HEK293 (cell line): ENCODE measurements at regions not wholly inside any gene's neighbourhood (a gene's known extent, or its start where the extent isn't known, plus 50 kb on each side); places are given as distances from the start of the nearest gene placed in this dataset.

ENCODE experiments used
- CTCF ChIA-PET: fragments of 350-600 bp; formaldehyde crosslinking; extraction: SDS; loops from one replicate; lab custom pipeline; 2021; ENCODE audit warnings: antibody characterized with exemption; lab: Yijun Ruan, JAX
- POLR2A ChIA-PET: fragments of 300-600 bp; formaldehyde crosslinking; extraction: SDS; loops from one replicate; lab custom pipeline; 2020; ENCODE audit warnings: antibody characterized with exemption, inconsistent platforms; lab: Yijun Ruan, JAX
- H3K27ac ChIP-seq: fragments of 200-500 bp; sonication (Bioruptor generic); 2 replicates; pipeline ENCODE4 v1.5.1; 2014; ENCODE audit warnings: low read depth, low read length, control low read depth, inconsistent platforms; ENCODE audit errors: extremely low read depth
- H3K36me3 ChIP-seq, 2 experiments: fragments of 200-500 bp in 1 of 2; sonication (Bioruptor generic) in 1 of 2; 1 replicate in 1 of 2; 2 replicates in 1 of 2; pipeline ENCODE4 v1.5.1; 2014 to 2017; ENCODE audit warnings: inconsistent platforms in 2 of 2, low read length in 2 of 2; ENCODE audit not compliant: control insufficient read depth in 2 of 2, insufficient read depth in 1 of 2
- H3K4me1 ChIP-seq: fragments of 200-500 bp; sonication (Bioruptor generic); 2 replicates; pipeline ENCODE4 v1.5.1; 2014; ENCODE audit warnings: mild to moderate bottlenecking, low read length, inconsistent platforms; ENCODE audit not compliant: control insufficient read depth, insufficient read depth
- H3K4me3 ChIP-seq: 2 replicates; pipeline ENCODE4 v1.5.1; 2011; ENCODE audit warnings: low read depth, mild to moderate bottlenecking, control low read depth, low read length, moderate library complexity
- H3K9me3 ChIP-seq: fragments of 200-500 bp; sonication (Bioruptor generic); 2 replicates; pipeline ENCODE4 v1.5.1; 2014; ENCODE audit warnings: low read depth, low read length, inconsistent platforms; ENCODE audit not compliant: control insufficient read depth, insufficient read depth
- BCL6B ChIP-seq: fragments of 450-650 bp; formaldehyde crosslinking; IDR thresholded peaks from 2 replicates; pipeline ENCODE4 v1.5.1; 2017; ENCODE audit warnings: missing biosample characterization, missing genetic modification characterization
- RBAK ChIP-seq: fragments of 450-650 bp; formaldehyde crosslinking; IDR thresholded peaks from 2 replicates; pipeline ENCODE4 v1.5.1; 2016; ENCODE audit warnings: missing biosample characterization, missing genetic modification characterization
- SALL2 ChIP-seq: fragments of 450-650 bp; formaldehyde crosslinking; IDR thresholded peaks from 2 replicates; pipeline ENCODE4 v1.5.0; 2017; ENCODE audit warnings: missing biosample characterization, mild to moderate bottlenecking, missing genetic modification characterization, borderline replicate concordance
- SCRT1 ChIP-seq: fragments of 450-650 bp; formaldehyde crosslinking; IDR thresholded peaks from 2 replicates; pipeline ENCODE4 v1.5.1; 2016; ENCODE audit warnings: missing biosample characterization, missing genetic modification characterization, borderline replicate concordance
- SP2 ChIP-seq: fragments of 450-650 bp; formaldehyde crosslinking; IDR thresholded peaks from 2 replicates; pipeline ENCODE4 v1.5.1; 2016; ENCODE audit warnings: missing biosample characterization, missing genetic modification characterization
- ZBTB20 ChIP-seq: fragments of 450-650 bp; formaldehyde crosslinking; IDR thresholded peaks from 2 replicates; pipeline ENCODE4 v1.5.1; 2016; ENCODE audit warnings: missing biosample characterization, missing genetic modification characterization
- ZBTB21 ChIP-seq: fragments of 450-650 bp; formaldehyde crosslinking; IDR thresholded peaks from 2 replicates; pipeline ENCODE4 v1.5.1; 2017; ENCODE audit warnings: missing biosample characterization, missing genetic modification characterization
- ZNF26 ChIP-seq: fragments of 450-650 bp; formaldehyde crosslinking; IDR thresholded peaks from 2 replicates; pipeline ENCODE4 v1.5.1; 2016; ENCODE audit warnings: missing biosample characterization, missing genetic modification characterization
- ZNF292 ChIP-seq: fragments of 450-650 bp; formaldehyde crosslinking; IDR thresholded peaks from 2 replicates; pipeline ENCODE4 v1.5.1; 2016; ENCODE audit warnings: low read depth, missing biosample characterization, missing genetic modification characterization, borderline replicate concordance
- ZNF473 ChIP-seq: fragments of 450-650 bp; formaldehyde crosslinking; IDR thresholded peaks from 2 replicates; pipeline ENCODE4 v1.5.1; 2017; ENCODE audit warnings: missing biosample characterization, missing genetic modification characterization
- ZNF548 ChIP-seq: fragments of 450-650 bp; formaldehyde crosslinking; IDR thresholded peaks from 2 replicates; pipeline ENCODE4 v1.5.1; 2016; ENCODE audit warnings: missing biosample characterization, missing genetic modification characterization
- ZNF596 ChIP-seq: fragments of 450-650 bp; IDR thresholded peaks from 2 replicates; pipeline ENCODE4 v1.5.0; 2018; ENCODE audit warnings: missing biosample characterization, mild to moderate bottlenecking, missing genetic modification characterization, moderate library complexity
- ZNF629 ChIP-seq: fragments of 450-650 bp; formaldehyde crosslinking; IDR thresholded peaks from 2 replicates; pipeline ENCODE4 v1.5.1; 2017; ENCODE audit warnings: missing biosample characterization, missing genetic modification characterization
- ZNF701 ChIP-seq: fragments of 450-650 bp; formaldehyde crosslinking; IDR thresholded peaks from 2 replicates; pipeline ENCODE4 v1.5.1; 2016; ENCODE audit warnings: missing biosample characterization, missing genetic modification characterization
- ZNF792 ChIP-seq: fragments of 450-650 bp; formaldehyde crosslinking; IDR thresholded peaks from 2 replicates; pipeline ENCODE4 v1.5.1; 2016; ENCODE audit warnings: missing biosample characterization, missing genetic modification characterization
- ZNF843 ChIP-seq: fragments of 450-650 bp; formaldehyde crosslinking; IDR thresholded peaks from 2 replicates; pipeline ENCODE4 v1.5.1; 2016; ENCODE audit warnings: missing biosample characterization, missing genetic modification characterization
- ZSCAN16 ChIP-seq: fragments of 450-650 bp; formaldehyde crosslinking; IDR thresholded peaks from 2 replicates; pipeline ENCODE4 v1.5.1; 2016; ENCODE audit warnings: missing biosample characterization, missing genetic modification characterization
- TF ChIP-seq, protein P1 (sequence below): fragments of 450-650 bp; formaldehyde crosslinking; conservative IDR thresholded peaks from 2 replicates; pipeline ENCODE4 v1.5.1; 2016; ENCODE audit warnings: low read depth, missing biosample characterization, missing genetic modification characterization
- TF ChIP-seq, protein P2 (sequence below): fragments of 450-650 bp; formaldehyde crosslinking; IDR thresholded peaks from 2 replicates; pipeline ENCODE4 v1.5.1; 2016; ENCODE audit warnings: missing biosample characterization, missing genetic modification characterization

DNA sequence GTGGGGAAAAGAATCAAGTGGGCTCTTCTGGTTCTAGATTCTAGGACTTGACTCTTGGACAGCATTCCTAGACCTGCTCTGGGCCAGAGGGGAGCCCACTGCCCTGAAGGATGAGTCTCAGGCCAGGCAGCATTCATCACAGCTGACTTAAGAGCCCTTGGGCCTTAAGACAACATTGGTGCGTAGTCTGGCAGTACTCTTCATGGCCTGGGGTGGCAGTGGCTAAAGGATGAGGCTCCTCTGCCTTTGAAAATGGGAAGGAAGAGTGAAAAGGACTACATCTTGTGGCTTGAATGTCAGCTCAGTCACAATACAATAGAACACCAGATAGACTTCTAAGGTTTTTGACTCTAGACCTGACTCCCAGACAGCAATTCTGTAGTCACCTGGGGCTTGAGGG is 1415.1 kb upstream of the PRMT6 start (continued):
- TF ChIP-seq, protein P1, sequence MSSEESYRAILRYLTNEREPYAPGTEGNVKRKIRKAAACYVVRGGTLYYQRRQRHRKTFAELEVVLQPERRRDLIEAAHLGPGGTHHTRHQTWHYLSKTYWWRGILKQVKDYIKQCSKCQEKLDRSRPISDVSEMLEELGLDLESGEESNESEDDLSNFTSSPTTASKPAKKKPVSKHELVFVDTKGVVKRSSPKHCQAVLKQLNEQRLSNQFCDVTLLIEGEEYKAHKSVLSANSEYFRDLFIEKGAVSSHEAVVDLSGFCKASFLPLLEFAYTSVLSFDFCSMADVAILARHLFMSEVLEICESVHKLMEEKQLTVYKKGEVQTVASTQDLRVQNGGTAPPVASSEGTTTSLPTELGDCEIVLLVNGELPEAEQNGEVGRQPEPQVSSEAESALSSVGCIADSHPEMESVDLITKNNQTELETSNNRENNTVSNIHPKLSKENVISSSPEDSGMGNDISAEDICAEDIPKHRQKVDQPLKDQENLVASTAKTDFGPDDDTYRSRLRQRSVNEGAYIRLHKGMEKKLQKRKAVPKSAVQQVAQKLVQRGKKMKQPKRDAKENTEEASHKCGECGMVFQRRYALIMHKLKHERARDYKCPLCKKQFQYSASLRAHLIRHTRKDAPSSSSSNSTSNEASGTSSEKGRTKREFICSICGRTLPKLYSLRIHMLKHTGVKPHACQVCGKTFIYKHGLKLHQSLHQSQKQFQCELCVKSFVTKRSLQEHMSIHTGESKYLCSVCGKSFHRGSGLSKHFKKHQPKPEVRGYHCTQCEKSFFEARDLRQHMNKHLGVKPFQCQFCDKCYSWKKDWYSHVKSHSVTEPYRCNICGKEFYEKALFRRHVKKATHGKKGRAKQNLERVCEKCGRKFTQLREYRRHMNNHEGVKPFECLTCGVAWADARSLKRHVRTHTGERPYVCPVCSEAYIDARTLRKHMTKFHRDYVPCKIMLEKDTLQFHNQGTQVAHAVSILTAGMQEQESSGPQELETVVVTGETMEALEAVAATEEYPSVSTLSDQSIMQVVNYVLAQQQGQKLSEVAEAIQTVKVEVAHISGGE (tag by site-specific recombination), result no peak
- TF ChIP-seq ZSCAN16 (tag by site-specific recombination) (no peak), ZNF843 (tag by site-specific recombination) (no peak), ZNF473 (no peak)

DNA sequence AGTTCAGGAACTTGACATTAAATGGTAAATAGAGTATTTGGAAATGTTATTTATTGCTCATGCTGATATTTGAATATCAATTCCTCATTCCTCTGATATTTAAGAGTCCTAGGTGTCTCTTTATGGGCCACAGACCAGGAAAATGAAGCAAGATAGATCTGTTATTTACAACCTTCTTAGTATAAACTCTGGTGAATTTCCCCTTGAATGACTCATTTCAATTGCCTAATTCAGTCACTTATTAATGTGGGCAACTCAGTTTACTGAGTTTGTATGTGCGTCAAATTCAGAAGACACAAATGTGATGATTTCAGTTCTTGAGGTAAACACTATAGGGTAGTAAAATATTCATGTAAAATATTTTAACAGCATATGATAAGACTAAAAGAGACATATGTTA is 1404.4 kb upstream of the PRMT6 start:
- Histone ChIP-seq H3K4me3 (no peak overlapping the region), H3K27ac (no peak overlapping the region), H3K36me3 (no peaks in the 10 kb centered on the region), H3K4me1 (no peaks in the 10 kb centered on the region), H3K9me3 (no peaks in the 10 kb centered on the region)
- ChIA-PET CTCF (interaction anchor here (0.7 kb wide), 1 partner anchor 141 kb away, joined by 4 read pairs; no protein-coding TSS in a partner anchor), POLR2A (no interaction called here)
- no peak for TF ChIP-seq ZNF629
- TF ChIP-seq, protein P2, sequence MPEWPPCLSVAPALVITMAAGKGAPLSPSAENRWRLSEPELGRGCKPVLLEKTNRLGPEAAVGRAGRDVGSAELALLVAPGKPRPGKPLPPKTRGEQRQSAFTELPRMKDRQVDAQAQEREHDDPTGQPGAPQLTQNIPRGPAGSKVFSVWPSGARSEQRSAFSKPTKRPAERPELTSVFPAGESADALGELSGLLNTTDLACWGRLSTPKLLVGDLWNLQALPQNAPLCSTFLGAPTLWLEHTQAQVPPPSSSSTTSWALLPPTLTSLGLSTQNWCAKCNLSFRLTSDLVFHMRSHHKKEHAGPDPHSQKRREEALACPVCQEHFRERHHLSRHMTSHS (tag by site-specific recombination), result no peak

- POLR2A ChIA-PET, result no interaction called here
- CTCF ChIA-PET, result no interaction called here
Measured at GRCh38 chr1:105655032-105655431, 1401.4 kb upstream of the PRMT6 start.

DNA sequence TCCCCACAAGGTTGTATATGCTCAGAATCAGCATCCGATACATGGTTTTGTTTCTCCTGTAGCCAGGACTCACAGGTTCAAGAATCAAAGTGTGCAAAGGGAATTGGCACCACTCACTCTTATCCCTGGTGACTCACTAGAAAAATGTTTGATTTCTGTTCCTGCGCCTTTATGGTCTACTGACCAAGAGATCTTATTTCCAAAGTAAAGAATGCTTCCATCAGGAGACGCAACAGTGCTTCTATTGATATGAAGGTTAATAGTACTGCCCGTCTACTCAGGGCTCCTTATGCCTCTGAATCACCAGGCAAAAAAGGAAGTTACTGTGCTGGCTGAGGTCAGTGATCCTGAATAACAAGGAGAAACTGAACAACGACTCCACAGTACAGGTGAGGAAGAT is 1392.0 kb upstream of the PRMT6 start:
- Histone ChIP-seq H3K36me3 (no peaks in the 10 kb centered on the region), H3K27ac (no peak overlapping the region), H3K4me3 (no peak overlapping the region), H3K9me3 (no peaks in the 10 kb centered on the region), H3K4me1 (no peaks in the 10 kb centered on the region)
- ChIA-PET CTCF (interaction anchor here (0.6 kb wide), 1 partner anchor 68 kb away, joined by 4 read pairs; no protein-coding TSS in a partner anchor), POLR2A (no interaction called here)
- TF ChIP-seq ZNF26 (tag by site-specific recombination), result no peak
- no peak for TF ChIP-seq SP2 (tag by site-specific recombination)
- no peak for TF ChIP-seq ZNF596

More at GRCh38 chr1:105655032-105655431, 1401.4 kb upstream of the PRMT6 start:
- H3K4me3 ChIP-seq, result no peak overlapping the region
- H3K9me3 ChIP-seq, result no peaks in the 10 kb centered on the region
- no peaks in the 10 kb centered on the region for H3K36me3 ChIP-seq
- no peaks in the 10 kb centered on the region for H3K4me1 ChIP-seq
- TF ChIP-seq ZNF701, result no peak
- TF ChIP-seq RBAK, result no peak
- no peak for TF ChIP-seq ZNF548
- TF ChIP-seq ZBTB21 (tag by site-specific recombination), result no peak
- no peak for TF ChIP-seq SCRT1 (tag by site-specific recombination)
- TF ChIP-seq BCL6B (tag by site-specific recombination), result no peak
- no peak for TF ChIP-seq ZNF792 (tag by site-specific recombination)
- no peak for TF ChIP-seq ZBTB20
- no peak for TF ChIP-seq SALL2 (tag by site-specific recombination)
- TF ChIP-seq, protein P2 (tag by site-specific recombination), result no peak
- no peak for TF ChIP-seq ZNF292 (tag by site-specific recombination)
- no peak overlapping the region for H3K27ac ChIP-seq
